ENCODE measurements at regions not wholly inside any gene's neighbourhood (a gene's known extent, or its start where the extent isn't known, plus 50 kb on each side); places are given as distances from the start of the nearest gene placed in this dataset.

DNA sequence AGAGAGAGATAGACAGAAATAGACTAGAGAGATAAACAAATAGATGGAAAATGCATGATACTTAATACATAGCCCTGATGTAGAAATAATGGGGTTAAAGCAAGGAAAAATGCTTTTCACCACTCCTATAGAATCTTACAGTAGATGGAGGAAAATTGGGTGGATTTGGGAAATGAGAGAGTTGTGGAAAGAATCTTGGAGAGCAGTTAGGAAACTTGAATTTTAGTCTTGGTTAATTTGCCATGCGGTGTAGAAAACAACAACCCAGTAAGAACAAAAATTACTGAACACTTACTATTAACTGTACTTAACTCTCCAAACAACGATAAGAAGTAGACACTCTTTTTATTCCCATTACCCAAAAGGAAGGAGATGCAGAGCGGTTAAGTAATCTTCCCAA, 329.8 kb downstream of the ZNF608 start:
- H3F3A ChIP-seq (replicated peaks; ENCODE audit: insufficient read depth), result no peaks in the 10 kb centered on the region
- no peak overlapping the region for H2AFZ ChIP-seq (ENCODE audit: low read depth)
- H3K9ac ChIP-seq, result no peak overlapping the region
- H3K4me1 ChIP-seq (ENCODE audit: control insufficient read depth in 1 of 2, insufficient read depth in 2 of 2, low read depth in 1 of 2, low read length in 1 of 2), result peaks cover 0 to 3% of the 10 kb centered on the region in 2 experiments; a peak in 1 of 4 replicates
- no peak overlapping the region for H3K4me2 ChIP-seq
- no peaks in the 10 kb centered on the region for H3K9me3 ChIP-seq
- DNase-seq, result no peak
- H3K4me3 ChIP-seq (ENCODE audit: low read depth in 2 of 2, low read length in 1 of 2), result no peak overlapping the region
- no peak overlapping the region for H3K27ac ChIP-seq (ENCODE audit: low read depth in 2 of 2, low read length in 1 of 2)
- TF ChIP-seq EZH2phosphoT487 (IDR thresholded peaks at IDR 0.05; ENCODE audit: borderline replicate concordance, low read depth) (no peak), SIN3A (IDR thresholded peaks at IDR 0.05; ENCODE audit: borderline replicate concordance, low read depth, low read length) (no peak), FOSL2 (IDR thresholded peaks at IDR 0.05; ENCODE audit: borderline replicate concordance, low read depth) (no peak), RAD21 (IDR thresholded peaks at IDR 0.05; ENCODE audit: low read length) (no peak)
- TF ChIP-seq, protein P1, sequence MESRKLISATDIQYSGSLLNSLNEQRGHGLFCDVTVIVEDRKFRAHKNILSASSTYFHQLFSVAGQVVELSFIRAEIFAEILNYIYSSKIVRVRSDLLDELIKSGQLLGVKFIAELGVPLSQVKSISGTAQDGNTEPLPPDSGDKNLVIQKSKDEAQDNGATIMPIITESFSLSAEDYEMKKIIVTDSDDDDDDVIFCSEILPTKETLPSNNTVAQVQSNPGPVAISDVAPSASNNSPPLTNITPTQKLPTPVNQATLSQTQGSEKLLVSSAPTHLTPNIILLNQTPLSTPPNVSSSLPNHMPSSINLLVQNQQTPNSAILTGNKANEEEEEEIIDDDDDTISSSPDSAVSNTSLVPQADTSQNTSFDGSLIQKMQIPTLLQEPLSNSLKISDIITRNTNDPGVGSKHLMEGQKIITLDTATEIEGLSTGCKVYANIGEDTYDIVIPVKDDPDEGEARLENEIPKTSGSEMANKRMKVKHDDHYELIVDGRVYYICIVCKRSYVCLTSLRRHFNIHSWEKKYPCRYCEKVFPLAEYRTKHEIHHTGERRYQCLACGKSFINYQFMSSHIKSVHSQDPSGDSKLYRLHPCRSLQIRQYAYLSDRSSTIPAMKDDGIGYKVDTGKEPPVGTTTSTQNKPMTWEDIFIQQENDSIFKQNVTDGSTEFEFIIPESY (IDR thresholded peaks at IDR 0.05; ENCODE audit: borderline replicate concordance, low read depth), result no peak
- TF ChIP-seq, protein P2, sequence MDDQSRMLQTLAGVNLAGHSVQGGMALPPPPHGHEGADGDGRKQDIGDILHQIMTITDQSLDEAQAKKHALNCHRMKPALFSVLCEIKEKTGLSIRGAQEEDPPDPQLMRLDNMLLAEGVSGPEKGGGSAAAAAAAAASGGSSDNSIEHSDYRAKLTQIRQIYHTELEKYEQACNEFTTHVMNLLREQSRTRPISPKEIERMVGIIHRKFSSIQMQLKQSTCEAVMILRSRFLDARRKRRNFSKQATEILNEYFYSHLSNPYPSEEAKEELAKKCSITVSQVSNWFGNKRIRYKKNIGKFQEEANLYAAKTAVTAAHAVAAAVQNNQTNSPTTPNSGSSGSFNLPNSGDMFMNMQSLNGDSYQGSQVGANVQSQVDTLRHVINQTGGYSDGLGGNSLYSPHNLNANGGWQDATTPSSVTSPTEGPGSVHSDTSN (IDR thresholded peaks at IDR 0.05), result no peak
- H3K79me2 ChIP-seq (ENCODE audit: insufficient read depth), result no peaks in the 10 kb centered on the region
- WGBS (ENCODE audit: low lambda C conversion rate), result 70% methylated on average over 3 of the region's 3 CpGs
- H3K9me2 ChIP-seq, result no peaks in the 10 kb centered on the region
- no peaks in the 10 kb centered on the region for H3K36me3 ChIP-seq (replicated peaks in 1 of 2; ENCODE audit: control insufficient read depth in 1 of 2, insufficient read depth in 2 of 2, low read length in 1 of 2)
- POLR2A ChIA-PET, result no interaction called here
- no peaks in the 10 kb centered on the region for H3K27me3 ChIP-seq (ENCODE audit: insufficient read depth)
- no peaks in the 10 kb centered on the region for H4K20me1 ChIP-seq (ENCODE audit: insufficient read depth)
- CTCF ChIA-PET, result no interaction called here

DNA sequence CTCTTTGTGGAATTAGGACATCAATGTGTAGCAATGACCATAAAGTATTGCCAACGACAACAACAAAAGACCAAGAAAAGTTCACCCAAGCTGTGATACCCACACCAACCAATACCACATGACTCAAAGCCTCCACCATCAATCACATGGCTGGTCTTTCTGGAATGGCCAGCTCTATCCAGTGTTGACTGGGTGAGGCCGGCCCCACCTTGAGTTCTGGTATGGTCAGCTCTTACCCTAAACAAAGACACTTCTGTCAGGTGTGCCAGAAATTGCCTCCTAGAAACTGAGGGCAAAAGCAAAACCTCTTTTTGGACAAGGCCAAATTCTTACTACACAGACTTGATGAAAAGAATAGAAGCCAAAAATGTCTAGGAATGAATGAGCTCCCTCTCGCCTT, 331.5 kb downstream of the ZNF608 start:
- POLR2A ChIA-PET, result no interaction called here
- CTCF ChIA-PET, result interaction anchor here (1.9 kb wide), 1 partner anchor 12 kb away, joined by 3 read pairs; no protein-coding TSS in a partner anchor
- no peak overlapping the region for H2AFZ ChIP-seq (ENCODE audit: low read depth)
- no peaks in the 10 kb centered on the region for H3K36me3 ChIP-seq (replicated peaks in 1 of 2; ENCODE audit: control insufficient read depth in 1 of 2, insufficient read depth in 2 of 2, low read length in 1 of 2)
- H3K79me2 ChIP-seq (ENCODE audit: insufficient read depth), result no peaks in the 10 kb centered on the region
- H3K9me3 ChIP-seq, result no peaks in the 10 kb centered on the region
- no peak overlapping the region for H3K4me3 ChIP-seq (ENCODE audit: low read depth in 2 of 2, low read length in 1 of 2)
- DNase-seq, result no peak
- H3K27ac ChIP-seq (ENCODE audit: low read depth in 2 of 2, low read length in 1 of 2), result no peak overlapping the region
- no peak overlapping the region for H3K4me2 ChIP-seq
- no peak for TF ChIP-seq YY1 (IDR thresholded peaks at IDR 0.05; ENCODE audit: low read depth)
- TF ChIP-seq EZH2phosphoT487 (IDR thresholded peaks at IDR 0.05; ENCODE audit: borderline replicate concordance, low read depth), result no peak
- TF ChIP-seq TAF1 (IDR thresholded peaks at IDR 0.05; ENCODE audit: borderline replicate concordance, low read depth, low read length), result no peak
- no peak for TF ChIP-seq GABPA (IDR thresholded peaks at IDR 0.05; ENCODE audit: low read depth)
- TF ChIP-seq POLR2AphosphoS5 (IDR thresholded peaks at IDR 0.05; ENCODE audit: low read depth, low read length), result no peak
- no peak for TF ChIP-seq RCOR1 (IDR thresholded peaks at IDR 0.05; ENCODE audit: low read length)
- no peak for TF ChIP-seq TCF12 (IDR thresholded peaks at IDR 0.05)
- no peak for TF ChIP-seq NRF1 (IDR thresholded peaks at IDR 0.05; ENCODE audit: low read depth, low read length)
- no peak for TF ChIP-seq SMC3 (IDR thresholded peaks at IDR 0.05; ENCODE audit: low read depth, low read length)
- TF ChIP-seq EP300 (IDR thresholded peaks at IDR 0.05; ENCODE audit: borderline replicate concordance in 1 of 2, low read depth in 1 of 2, low read length in 1 of 2), result no peak
- no peak for TF ChIP-seq SIN3A (IDR thresholded peaks at IDR 0.05; ENCODE audit: borderline replicate concordance, low read depth, low read length)
- TF ChIP-seq GATA2 (CRISPR knock-in tag; IDR thresholded peaks at IDR 0.05), result no peak
- TF ChIP-seq, protein P3, sequence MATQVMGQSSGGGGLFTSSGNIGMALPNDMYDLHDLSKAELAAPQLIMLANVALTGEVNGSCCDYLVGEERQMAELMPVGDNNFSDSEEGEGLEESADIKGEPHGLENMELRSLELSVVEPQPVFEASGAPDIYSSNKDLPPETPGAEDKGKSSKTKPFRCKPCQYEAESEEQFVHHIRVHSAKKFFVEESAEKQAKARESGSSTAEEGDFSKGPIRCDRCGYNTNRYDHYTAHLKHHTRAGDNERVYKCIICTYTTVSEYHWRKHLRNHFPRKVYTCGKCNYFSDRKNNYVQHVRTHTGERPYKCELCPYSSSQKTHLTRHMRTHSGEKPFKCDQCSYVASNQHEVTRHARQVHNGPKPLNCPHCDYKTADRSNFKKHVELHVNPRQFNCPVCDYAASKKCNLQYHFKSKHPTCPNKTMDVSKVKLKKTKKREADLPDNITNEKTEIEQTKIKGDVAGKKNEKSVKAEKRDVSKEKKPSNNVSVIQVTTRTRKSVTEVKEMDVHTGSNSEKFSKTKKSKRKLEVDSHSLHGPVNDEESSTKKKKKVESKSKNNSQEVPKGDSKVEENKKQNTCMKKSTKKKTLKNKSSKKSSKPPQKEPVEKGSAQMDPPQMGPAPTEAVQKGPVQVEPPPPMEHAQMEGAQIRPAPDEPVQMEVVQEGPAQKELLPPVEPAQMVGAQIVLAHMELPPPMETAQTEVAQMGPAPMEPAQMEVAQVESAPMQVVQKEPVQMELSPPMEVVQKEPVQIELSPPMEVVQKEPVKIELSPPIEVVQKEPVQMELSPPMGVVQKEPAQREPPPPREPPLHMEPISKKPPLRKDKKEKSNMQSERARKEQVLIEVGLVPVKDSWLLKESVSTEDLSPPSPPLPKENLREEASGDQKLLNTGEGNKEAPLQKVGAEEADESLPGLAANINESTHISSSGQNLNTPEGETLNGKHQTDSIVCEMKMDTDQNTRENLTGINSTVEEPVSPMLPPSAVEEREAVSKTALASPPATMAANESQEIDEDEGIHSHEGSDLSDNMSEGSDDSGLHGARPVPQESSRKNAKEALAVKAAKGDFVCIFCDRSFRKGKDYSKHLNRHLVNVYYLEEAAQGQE (IDR thresholded peaks at IDR 0.05; ENCODE audit: low read depth, low read length), result no peak
- TF ChIP-seq TEAD4 (IDR thresholded peaks at IDR 0.05; ENCODE audit: borderline replicate concordance, insufficient read depth), result no peak
- TF ChIP-seq FOXJ3 (CRISPR knock-in tag; IDR thresholded peaks at IDR 0.05), result no peak
- 82% methylated on average over 2 of the region's 3 CpGs for WGBS (ENCODE audit: low lambda C conversion rate)
- no peak overlapping the region for H3K9ac ChIP-seq
- no peaks in the 10 kb centered on the region for H4K20me1 ChIP-seq (ENCODE audit: insufficient read depth)
- peaks cover 0 to 3% of the 10 kb centered on the region in 2 experiments; a peak in 1 of 4 replicates for H3K4me1 ChIP-seq (ENCODE audit: control insufficient read depth in 1 of 2, insufficient read depth in 2 of 2, low read depth in 1 of 2, low read length in 1 of 2)
- H3F3A ChIP-seq (replicated peaks; ENCODE audit: insufficient read depth), result no peaks in the 10 kb centered on the region
- H3K27me3 ChIP-seq (ENCODE audit: insufficient read depth), result no peaks in the 10 kb centered on the region
- H3K9me2 ChIP-seq, result no peaks in the 10 kb centered on the region

Data from SK-N-SH (cell line).